Embryonic facial prominence (tissue), 1 donor: ENCODE measurements at regions not wholly inside any gene's neighbourhood (a gene's known extent, or its start where the extent isn't known, plus 50 kb on each side); places are given as distances from the start of the nearest gene placed in this dataset.

Source experiments
- DNase-seq: peaks from one replicate; pipeline ENCODE4 v3.0.0-alpha.2; 2016; ENCODE audit errors: extremely low spot score

GRCh38 chr20:62545271-62545670, 69.5 kb upstream of the GATA5 start:
- DNase-seq, result no peak

GRCh38 chr20:62545901-62546525, 70.2 kb upstream of the GATA5 start:
- no peak for DNase-seq

- DNase-seq, result no peak
Measured at GRCh38 chr20:62546606-62547005, 70.8 kb upstream of the GATA5 start.

- DNase-seq, result no peak
Measured at GRCh38 chr20:62547364-62547763, 71.6 kb upstream of the GATA5 start.

GRCh38 chr20:62548471-62548870, 72.7 kb upstream of the GATA5 start:
- no peak for DNase-seq

GRCh38 chr20:62549029-62549428, 73.2 kb upstream of the GATA5 start:
- no peak for DNase-seq

GRCh38 chr20:62549499-62550086, 73.8 kb upstream of the GATA5 start:
- no peak for DNase-seq

- no peak for DNase-seq
Measured at GRCh38 chr20:62550087-62550632, 74.4 kb upstream of the GATA5 start.

GRCh38 chr20:62551407-62552323, 75.9 kb upstream of the GATA5 start:
- DNase-seq, result no peak

GRCh38 chr20:62552613-62553012, 76.8 kb upstream of the GATA5 start:
- DNase-seq, result no peak

- no peak for DNase-seq
Measured at GRCh38 chr20:62553136-62553837, 77.5 kb upstream of the GATA5 start.

GRCh38 chr20:62553838-62554161, 78.0 kb upstream of the GATA5 start:
- no peak for DNase-seq

- no peak for DNase-seq
Measured at GRCh38 chr20:62554214-62554897, 78.6 kb upstream of the GATA5 start.

GRCh38 chr20:62554898-62555641, 79.3 kb upstream of the GATA5 start:
- DNase-seq, result no peak

- DNase-seq, result no peak
Measured at GRCh38 chr20:62555642-62556420, 80.0 kb upstream of the GATA5 start.

- no peak for DNase-seq
Measured at GRCh38 chr20:62557462-62557861, 81.7 kb upstream of the GATA5 start.

- no peak for DNase-seq
Measured at GRCh38 chr20:62557999-62558408, 82.2 kb upstream of the GATA5 start.

- DNase-seq, result no peak
Measured at GRCh38 chr20:62558779-62559178, 83.0 kb upstream of the GATA5 start.

GRCh38 chr20:62560162-62560561, 82.1 kb upstream of the SLCO4A1 start:
- DNase-seq, result no peak

GRCh38 chr20:62561182-62561581, 81.1 kb upstream of the SLCO4A1 start:
- DNase-seq, result no peak
